ENCODE measurements at regions not wholly inside any gene's neighbourhood (a gene's known extent, or its start where the extent isn't known, plus 50 kb on each side); places are given as distances from the start of the nearest gene placed in this dataset.

- TF ChIP-seq CTCF (IDR thresholded peaks at IDR 0.05) (no peak), POLR2A (IDR thresholded peaks at IDR 0.05) (no peak), EP300 (IDR thresholded peaks at IDR 0.05) (no peak)
Measured at GRCh38 chr3:87800516-87800915, 258.3 kb downstream of the CGGBP1 start.
